Activated naive CD4-positive, alpha-beta T cell treated with anti-CD3 and anti-CD28 coated beads for 36 hours (primary cell): ENCODE measurements at regions not wholly inside any gene's neighbourhood (a gene's known extent, or its start where the extent isn't known, plus 50 kb on each side); places are given as distances from the start of the nearest gene placed in this dataset.
"Not testable (repeated sequence)": the region's sequence is repeated elsewhere in the genome, so short reads cannot be mapped to it uniquely, and the experiment has no call there.

Source experiments
- CTCF ChIA-PET: fragments of 350-600 bp; sonication (Branson Sonifier 250); formaldehyde crosslinking; loops from one replicate; lab custom pipeline; 2021; ENCODE audit warnings: antibody characterized with exemption; lab: Charles Lee
- DNase-seq: peaks from one replicate; pipeline ENCODE4 v3.0.0-alpha.2; 2020
- H3K27ac Mint-ChIP-seq: one replicate; pipeline ENCODE4 v1.8.0; 2021; ENCODE audit warnings: mild to moderate bottlenecking, mixed read lengths
- H3K27me3 Mint-ChIP-seq: one replicate; pipeline ENCODE4 v1.8.0; 2021; ENCODE audit warnings: low read depth, mixed read lengths
- H3K36me3 Mint-ChIP-seq: one replicate; pipeline ENCODE4 v1.8.0; 2021; ENCODE audit warnings: low read depth, mixed read lengths
- H3K4me1 Mint-ChIP-seq: one replicate; pipeline ENCODE4 v1.8.0; 2021; ENCODE audit warnings: low read depth, mixed read lengths
- H3K4me3 Mint-ChIP-seq: one replicate; pipeline ENCODE4 v1.8.0; 2021; ENCODE audit warnings: mild to moderate bottlenecking, moderate library complexity, mixed read lengths
- H3K9me3 Mint-ChIP-seq: one replicate; pipeline ENCODE4 v1.8.0; 2021; ENCODE audit warnings: mixed read lengths
- intact Hi-C: fragments of 100-400 bp; cut with micrococcal nuclease; formaldehyde crosslinking; loops from one replicate; pipeline ENCODE4 v1.15.1; 2023

DNA sequence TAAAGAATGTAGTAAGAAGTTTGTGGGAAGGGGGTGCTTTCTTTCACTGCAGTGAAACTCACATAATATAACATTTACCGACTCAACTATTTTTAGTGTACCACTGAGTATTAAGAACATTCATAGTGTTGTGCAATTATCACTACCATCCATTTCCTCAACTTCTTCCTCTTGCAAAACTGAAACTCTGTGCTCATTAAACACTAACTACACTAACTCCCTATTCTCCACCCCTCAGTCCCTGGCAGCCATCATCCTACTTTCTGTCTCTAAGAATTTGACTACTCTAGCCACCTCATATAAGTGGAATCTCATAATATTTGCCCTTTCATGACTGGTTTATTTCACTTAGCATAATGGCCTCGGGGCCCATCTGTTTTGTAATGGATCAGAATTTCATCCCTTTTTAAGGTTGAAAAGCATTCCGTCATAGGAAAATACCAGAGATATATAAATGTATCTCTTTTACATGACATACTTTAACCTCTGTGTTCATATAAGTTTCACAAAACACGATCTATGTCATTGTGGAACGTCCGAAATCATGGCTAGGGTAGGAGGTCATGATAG is 56.3 kb upstream of the DIRAS2 start:
- CTCF ChIA-PET = interaction anchor here (0.6 kb wide), 1 partner anchor 32 kb away, joined by 3 read pairs; no protein-coding TSS in a partner anchor
- DNase-seq = no peak
- H3K4me1 Mint-ChIP-seq = no peaks in the 10 kb centered on the region
- H3K36me3 Mint-ChIP-seq = no peaks in the 10 kb centered on the region
- intact Hi-C loops = no loop called here
- H3K27ac Mint-ChIP-seq = no peak overlapping the region
- H3K27me3 Mint-ChIP-seq = peaks cover 14% of the 10 kb centered on the region
- H3K9me3 Mint-ChIP-seq = no peaks in the 10 kb centered on the region
- no peak overlapping the region for H3K4me3 Mint-ChIP-seq

DNA sequence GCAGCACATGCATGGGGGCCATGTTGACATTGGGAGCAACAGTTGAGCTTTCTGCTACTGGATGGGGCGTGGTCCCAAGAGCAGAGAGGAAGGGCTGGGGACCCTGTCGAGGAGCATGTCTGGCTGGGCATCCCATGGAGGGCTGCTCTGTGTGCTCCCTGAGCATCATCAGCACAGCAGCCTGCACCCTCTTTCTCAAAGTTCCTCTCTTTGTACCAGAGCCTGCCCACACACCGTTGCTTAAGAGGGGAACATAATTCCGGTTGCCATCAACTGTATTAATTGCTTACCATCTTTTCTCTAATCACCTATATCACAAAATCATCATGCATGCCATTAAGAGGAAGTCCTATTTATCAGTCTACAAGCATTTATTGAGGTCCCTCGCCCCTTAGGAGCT is 55.2 kb upstream of the DIRAS2 start:
- Mint-ChIP-seq H3K36me3 (no peaks in the 10 kb centered on the region), H3K4me3 (no peak overlapping the region), H3K4me1 (no peaks in the 10 kb centered on the region), H3K9me3 (no peaks in the 10 kb centered on the region), H3K27me3 (peaks cover 13% of the 10 kb centered on the region), H3K27ac (no peak overlapping the region)
- intact Hi-C loops = no loop called here
- no peak for DNase-seq
- CTCF ChIA-PET = no interaction called here

DNA sequence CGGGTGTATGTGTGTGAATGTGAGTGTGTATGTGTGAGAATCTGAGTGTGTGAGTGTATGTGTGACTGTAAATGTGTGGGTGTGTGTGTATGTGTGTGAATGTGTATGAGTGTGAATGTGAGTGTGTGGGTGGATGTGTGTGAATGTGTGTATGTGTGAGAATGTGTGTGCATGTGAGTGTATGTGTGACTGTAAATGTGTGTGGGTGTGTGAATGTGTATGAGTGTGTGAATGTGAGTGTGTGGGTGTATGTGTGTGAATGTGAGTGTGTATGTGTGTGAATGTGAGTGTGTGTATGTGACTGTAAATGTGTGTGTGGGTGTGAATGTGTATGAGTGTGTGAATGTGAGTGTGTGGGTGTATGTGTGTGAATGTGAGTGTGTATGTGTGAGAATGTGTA is 51.6 kb upstream of the DIRAS2 start:
- DNase-seq, H3K27me3 Mint-ChIP-seq, H3K4me3 Mint-ChIP-seq, H3K36me3 Mint-ChIP-seq, CTCF ChIA-PET, H3K4me1 Mint-ChIP-seq, H3K9me3 Mint-ChIP-seq, intact Hi-C loops, H3K27ac Mint-ChIP-seq: not testable (repeated sequence)
